ENCODE measurements at regions not wholly inside any gene's neighbourhood (a gene's known extent, or its start where the extent isn't known, plus 50 kb on each side); places are given as distances from the start of the nearest gene placed in this dataset.
"Not testable (repeated sequence)": the region's sequence is repeated elsewhere in the genome, so short reads cannot be mapped to it uniquely, and the experiment has no call there.

GRCh38 chr15:83380682-83381081 lies 66.5 kb upstream of the SH3GL3 start:
- Mint-ChIP-seq H3K4me3 (no peak overlapping the region), H3K27me3 (peaks cover 34% of the 10 kb centered on the region), H3K27ac (no peak overlapping the region), H3K36me3 (ENCODE audit: low read depth) (no peaks in the 10 kb centered on the region), H3K4me1 (peaks cover 6% of the 10 kb centered on the region), H3K9me3 (no peaks in the 10 kb centered on the region)
- intact Hi-C loops (cut with micrococcal nuclease), result loop anchor here (2.0 to 5.0 kb wide), 2 partner anchors 133 to 370 kb away; partner anchors contain the start of gene C15orf40
- peak; percentile 81 for DNase-seq

DNA sequence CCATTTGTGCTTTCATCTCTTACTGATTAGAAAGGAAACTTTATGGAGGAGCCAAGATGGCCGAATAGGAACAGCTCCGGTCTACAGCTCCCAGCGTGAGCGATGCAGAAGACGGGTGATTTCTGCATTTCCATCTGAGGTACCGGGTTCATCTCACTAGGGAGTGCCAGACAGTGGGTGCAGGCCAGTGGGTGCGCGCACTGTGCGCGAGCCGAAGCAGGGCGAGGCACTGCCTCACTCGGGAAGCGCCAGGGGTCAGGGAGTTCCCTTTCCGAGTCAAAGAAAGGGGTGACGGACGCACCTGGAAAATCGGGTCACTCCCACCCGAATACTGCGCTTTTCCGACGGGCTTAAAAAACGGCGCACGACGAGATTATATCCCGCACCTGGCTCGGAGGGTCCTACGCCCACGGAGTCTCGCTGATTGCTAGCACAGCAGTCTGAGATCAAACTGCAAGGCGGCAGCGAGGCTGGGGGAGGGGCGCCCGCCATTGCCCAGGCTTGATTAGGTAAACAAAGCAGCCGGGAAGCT lies 63.5 kb upstream of the SH3GL3 start:
- not testable (repeated sequence) for DNase-seq; H3K36me3 Mint-ChIP-seq (ENCODE audit: low read depth); H3K4me1 Mint-ChIP-seq; H3K27ac Mint-ChIP-seq; H3K4me3 Mint-ChIP-seq; H3K9me3 Mint-ChIP-seq
- peaks cover 20% of the 10 kb centered on the region for H3K27me3 Mint-ChIP-seq
- intact Hi-C loops (cut with micrococcal nuclease), result loop anchor here (5.0 kb wide), 1 partner anchor 136 kb away; no protein-coding TSS in a partner anchor

GRCh38 chr15:83396101-83396500 lies 51.0 kb upstream of the SH3GL3 start:
- intact Hi-C loops (cut with micrococcal nuclease), result no loop called here
- peaks cover 6% of the 10 kb centered on the region for H3K27me3 Mint-ChIP-seq
- H3K36me3 Mint-ChIP-seq (ENCODE audit: low read depth), result no peaks in the 10 kb centered on the region

More at GRCh38 chr15:83396101-83396500, 51.0 kb upstream of the SH3GL3 start:
- Mint-ChIP-seq H3K27ac (no peak overlapping the region), H3K4me3 (no peak overlapping the region), H3K4me1 (no peaks in the 10 kb centered on the region), H3K9me3 (no peaks in the 10 kb centered on the region)
- DNase-seq, result no peak

Data from activated CD4-positive, alpha-beta T cell treated with anti-CD3 and anti-CD28 coated beads, Interleukin-2, amount 10 ng/mL, durations not matched to agents 24 days and 14 days (primary cell).